ENCODE measurements at regions not wholly inside any gene's neighbourhood (a gene's known extent, or its start where the extent isn't known, plus 50 kb on each side); places are given as distances from the start of the nearest gene placed in this dataset.

GRCh38 chr6:77979204-77979603 lies 326.4 kb downstream of the MEI4 start:
- no peak for FAIRE-seq

DNA sequence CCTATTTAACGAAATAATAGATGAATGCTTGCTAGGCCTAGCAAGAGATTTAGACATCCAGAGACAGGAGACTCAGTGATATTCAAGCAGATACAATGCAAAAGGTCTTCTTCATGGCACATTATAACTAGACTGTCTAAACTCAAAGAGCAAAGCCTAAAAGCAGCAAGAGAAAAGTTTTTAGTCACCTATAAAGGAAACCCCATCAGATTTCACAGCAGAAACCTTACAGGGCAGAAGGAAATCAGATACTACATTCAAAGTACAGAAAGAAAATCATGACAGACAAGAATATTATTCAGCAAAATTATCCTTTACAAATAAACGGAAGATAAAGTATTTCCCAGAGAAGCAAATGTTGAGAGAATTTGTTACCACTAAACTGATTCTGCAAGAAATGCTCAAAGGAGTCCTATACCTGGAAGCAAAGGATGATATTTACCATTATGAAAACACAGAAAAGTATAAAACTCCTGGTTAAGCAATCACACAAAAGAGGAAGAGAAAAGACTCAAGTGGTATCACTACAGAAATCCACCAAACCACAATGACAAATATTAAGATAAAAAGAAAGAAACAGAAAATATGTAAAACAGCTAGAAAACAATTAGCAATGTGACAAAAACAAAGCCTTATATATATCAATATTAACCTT lies 333.7 kb downstream of the MEI4 start:
- no peak for FAIRE-seq

DNA sequence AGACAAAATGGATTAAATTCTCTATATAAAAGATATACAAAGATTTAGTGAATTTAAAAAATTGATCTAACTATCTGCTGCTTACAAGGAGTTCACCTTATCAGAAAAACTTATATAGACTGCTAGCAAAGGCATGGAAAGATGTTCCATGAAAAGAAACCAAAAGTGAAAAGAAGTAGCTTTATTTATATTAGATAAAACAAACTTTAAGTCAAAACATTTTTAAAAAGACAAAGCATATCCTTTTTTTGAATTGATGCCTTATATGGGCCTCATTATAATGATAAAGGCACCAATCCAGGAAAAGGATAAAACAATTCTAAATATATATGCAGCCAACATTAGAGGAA lies 334.2 kb downstream of the MEI4 start:
- FAIRE-seq: no peak

GRCh38 chr6:78010130-78010529 lies 357.3 kb downstream of the MEI4 start:
- no peak for FAIRE-seq

DNA sequence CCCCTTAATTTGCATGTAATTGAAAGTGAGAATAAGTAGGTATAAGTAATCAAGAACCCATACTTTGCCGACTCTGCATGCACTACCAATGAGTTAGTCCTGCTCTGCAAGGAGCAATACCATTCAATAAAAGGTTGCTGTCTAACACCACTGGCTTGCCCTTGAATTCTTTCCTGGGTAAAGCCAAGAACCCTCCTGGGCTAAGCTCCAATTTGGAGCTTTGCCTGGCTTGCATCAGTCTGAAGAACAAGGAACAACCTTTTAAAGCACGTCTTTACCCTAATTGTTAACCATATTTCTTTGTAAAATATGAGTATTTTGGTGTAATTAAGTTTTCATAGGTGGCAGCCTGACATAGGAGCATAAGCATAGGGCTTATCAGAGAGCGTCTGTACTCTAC lies 367.7 kb downstream of the MEI4 start:
- no peak for FAIRE-seq

DNA sequence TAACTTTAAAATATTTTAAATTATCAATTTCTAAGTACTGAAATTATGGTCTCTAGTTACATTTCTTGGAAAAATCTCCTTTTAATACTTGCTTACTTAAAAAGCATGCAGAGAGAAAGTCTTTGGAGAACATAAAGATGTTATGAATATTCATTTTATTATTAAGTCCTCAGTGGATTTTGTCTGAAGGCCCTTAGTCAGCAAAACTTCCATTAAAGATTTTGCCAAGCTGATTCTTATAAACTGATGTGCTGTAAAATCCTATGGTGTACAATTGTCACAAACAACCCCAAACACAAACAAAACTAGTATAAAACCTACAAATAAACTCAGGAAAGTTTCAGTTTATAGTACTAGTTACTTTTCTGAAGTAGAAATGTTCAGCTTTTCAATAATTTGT lies 372.7 kb downstream of the MEI4 start:
- no peak for FAIRE-seq

- no peak for FAIRE-seq
These were observed 378.4 kb downstream of the MEI4 start for GRCh38 chr6:78031228-78031627.

DNA sequence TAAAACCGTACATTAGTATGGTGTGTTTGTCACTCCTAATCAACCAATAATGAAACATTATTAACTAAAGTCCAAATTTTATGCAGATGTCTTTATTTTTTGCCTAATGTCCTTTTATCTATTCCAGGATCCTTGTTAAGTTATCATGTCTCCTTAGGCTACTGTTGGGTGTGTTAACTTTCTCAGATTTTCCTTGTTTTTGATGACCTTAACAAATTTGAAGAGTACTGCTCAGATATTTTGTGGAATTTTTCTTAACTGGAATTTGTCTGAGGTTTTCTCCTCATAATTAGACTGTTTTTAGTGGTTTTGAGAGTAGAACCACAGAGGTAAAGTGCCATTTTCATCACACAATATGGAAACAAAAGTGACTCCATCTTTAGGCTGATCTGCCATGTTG lies 406.3 kb downstream of the MEI4 start:
- FAIRE-seq: no peak

DNA sequence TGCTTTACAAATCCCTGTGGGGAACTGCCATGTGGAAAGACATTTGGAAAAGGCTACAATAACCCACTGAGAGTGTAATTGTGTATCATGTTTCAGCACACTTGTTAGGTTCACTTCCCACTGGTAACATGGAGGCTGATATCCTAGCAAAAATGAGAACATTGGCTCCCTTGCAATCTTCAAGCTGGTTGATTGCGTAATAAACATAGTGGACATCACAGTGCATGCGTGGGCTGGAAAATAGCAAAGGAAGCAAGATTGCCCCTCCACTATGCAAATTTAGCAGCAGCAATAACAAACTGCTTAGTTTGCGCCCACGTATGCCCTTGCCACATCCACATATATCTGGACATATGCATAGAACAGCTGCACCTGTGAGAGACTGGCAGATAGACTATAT lies 410.2 kb downstream of the MEI4 start:
- FAIRE-seq: no peak

DNA sequence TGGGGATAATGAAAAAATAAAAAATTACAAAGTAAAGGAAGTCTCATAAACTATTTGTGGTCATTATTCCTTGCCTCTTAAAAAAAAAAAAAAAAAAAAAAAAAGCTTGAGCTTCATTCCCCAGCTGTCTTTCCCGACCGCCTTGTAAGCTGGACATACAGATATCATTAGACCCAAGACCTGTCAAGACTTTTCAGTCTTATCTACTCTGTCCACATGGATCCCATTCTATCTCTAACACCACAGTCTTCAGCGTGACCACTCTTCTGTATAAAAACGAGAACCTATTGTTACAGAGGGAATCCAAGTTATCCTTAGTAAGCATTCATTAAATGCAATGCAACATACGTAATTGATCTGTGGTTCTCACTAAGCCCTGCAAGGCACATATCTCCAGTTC lies 423.5 kb downstream of the MEI4 start:
- FAIRE-seq: no peak

DNA sequence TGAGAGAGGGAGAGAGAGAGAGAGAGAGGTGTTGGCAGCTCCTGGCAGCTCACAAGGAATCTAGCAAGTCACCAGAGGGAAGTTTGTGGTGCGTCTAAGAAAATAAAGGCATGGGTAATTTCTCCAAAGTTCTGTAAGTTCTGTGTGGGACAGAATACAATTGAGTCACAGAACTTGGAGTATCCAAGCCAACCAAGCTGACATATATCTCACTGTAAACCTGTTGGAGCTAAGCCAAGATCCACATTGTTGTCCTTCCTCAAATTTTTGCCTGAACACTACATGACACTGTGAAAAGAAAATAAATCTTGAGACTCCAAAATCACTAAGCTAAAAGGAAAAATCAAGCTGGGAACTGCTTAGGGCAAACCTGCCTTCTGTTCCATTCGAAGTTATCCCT lies 436.7 kb downstream of the MEI4 start:
- FAIRE-seq: no peak

- FAIRE-seq: no peak
These were observed 441.1 kb downstream of the MEI4 start for GRCh38 chr6:78093906-78094305.

DNA sequence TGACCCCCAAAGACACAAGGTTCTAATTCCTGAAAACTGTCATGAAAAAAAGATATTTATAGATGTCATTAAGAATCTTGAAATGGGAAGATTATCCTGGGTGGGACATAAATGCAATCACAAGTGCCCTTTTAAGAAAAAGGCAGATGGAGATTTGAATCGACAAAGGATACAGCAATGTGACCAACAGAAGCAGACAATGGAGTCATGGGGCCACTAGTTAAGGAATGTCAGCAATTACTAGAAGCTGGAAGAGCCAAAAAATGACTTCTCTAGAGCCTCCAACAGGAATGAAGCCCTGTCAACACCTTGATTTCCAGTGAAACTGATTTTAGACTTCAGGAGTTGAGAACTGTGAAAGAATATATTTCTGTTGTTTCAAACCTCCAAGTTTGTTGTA lies 448.5 kb downstream of the MEI4 start:
- no peak for FAIRE-seq

- FAIRE-seq: no peak
These were observed 457.8 kb downstream of the MEI4 start for GRCh38 chr6:78110641-78111040.

GRCh38 chr6:78117966-78118365 lies 465.1 kb downstream of the MEI4 start:
- FAIRE-seq: no peak

DNA sequence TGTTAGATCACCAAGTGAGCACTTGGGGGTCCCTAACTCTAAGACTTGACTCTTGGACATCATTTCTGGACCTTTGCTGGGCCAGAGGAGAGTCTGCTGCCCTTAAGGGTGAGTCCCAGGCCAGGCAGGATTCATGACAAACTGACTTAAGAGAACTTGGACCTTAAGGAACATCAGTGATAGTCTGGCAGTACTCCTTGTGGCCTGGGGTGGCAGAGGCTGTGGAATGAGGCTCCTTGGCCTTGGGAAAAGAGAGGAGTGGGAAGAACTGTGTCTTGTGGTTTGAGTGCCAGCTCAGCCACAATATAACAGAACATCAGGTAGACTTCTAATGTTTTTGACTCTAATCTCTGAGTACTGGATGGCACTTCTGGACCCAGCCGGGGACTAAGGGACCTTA lies 478.7 kb downstream of the MEI4 start:
- FAIRE-seq: no peak

DNA sequence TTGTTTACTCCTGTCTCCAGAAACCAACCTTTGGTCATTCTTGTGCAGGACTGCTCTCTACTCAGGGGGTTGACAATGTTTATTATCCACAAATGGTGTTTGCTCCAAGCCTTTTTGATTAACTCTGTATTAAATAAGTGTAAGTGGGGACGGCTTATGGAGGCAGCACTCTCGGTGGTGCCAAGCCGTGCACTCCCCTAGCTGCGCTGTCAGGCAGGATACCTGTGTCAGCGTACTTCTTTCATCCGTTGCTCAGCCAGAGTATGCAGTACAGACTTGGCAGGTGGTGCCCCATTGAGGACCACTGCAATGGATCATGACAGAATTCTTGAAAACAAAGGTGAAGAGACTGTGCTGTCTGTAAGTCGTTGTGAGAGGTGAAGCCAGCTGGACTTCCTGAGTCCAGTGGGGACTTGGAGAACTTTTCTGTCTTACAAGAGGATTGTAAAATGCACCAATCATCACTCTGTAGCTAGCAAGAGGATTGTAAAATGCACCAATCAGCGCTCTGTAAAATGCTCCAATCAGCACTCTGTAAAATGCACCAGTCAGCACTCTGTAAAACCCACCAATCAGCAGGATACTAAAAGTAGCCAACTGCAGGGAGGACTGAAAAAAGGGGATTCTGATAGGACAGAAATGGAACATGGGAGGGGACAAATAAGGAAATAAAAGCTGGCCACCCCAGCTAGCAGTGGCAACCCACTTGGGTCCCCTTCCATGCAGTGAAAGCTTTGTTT lies 480.0 kb downstream of the MEI4 start:
- no peak for FAIRE-seq

DNA sequence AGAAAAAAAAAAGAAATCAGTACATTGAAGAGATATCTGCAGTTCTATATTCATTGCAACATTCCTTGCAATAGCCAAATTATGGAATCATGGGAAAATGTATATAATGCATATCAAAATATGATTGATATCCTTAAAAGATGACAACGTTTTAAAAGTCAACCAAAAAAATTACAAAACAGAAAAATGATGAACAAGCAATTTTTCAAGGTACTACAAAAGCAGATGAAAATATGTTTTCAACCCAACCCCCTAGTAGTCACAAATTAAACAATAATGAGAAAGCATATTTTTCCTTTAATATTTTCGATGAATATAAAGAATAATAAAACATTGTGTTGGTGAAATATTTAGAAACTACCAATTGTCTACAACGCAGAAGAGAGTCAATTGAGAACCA lies 497.6 kb downstream of the MEI4 start:
- no peak for FAIRE-seq

GRCh38 chr6:78153976-78154375 lies 501.1 kb downstream of the MEI4 start:
- FAIRE-seq: no peak

GRCh38 chr6:78157606-78158005 lies 504.8 kb downstream of the MEI4 start:
- FAIRE-seq: no peak

- no peak for FAIRE-seq
These were observed 536.1 kb downstream of the MEI4 start for GRCh38 chr6:78188891-78189290.

- FAIRE-seq: no peak
These were observed 539.2 kb downstream of the MEI4 start for GRCh38 chr6:78192057-78192456.

DNA sequence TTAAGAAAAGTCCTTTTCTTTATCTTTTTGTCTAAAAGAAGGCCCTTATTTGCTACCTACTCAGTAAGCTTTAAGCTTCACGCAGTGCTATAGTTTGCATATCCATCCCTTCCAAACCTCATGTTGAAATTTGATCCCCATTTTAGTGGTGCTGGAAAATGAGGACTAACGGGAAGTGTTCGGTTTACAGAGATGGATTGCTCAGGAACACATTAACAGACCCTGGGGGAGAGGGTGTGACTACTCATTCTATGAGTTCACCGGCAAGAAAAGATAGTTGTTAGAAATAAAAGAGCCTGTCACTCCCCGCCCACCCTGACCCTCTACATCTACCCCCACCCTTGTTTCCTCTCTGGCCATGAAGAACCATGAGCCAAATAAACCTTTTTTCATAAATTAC lies 546.2 kb downstream of the MEI4 start:
- no peak for FAIRE-seq

DNA sequence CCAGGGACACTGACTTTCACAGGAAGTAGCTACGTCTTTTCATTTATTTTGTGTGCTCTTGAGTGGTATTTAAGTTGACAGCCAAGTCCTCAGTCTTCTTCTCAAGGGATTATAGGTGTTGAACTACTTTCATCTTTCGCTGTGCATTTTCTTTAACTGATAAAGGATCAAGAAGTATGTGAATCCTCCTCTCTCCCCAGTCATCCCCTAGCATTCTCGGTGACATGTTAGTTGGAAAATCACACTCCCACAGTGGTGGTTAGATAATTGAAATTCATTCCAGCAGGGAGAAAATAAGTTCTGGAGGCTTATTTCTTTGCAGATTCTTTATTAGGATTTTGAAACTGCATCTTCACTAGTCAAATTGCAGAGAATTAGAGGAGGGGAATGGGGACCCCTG lies 569.4 kb downstream of the MEI4 start:
- no peak for FAIRE-seq

DNA sequence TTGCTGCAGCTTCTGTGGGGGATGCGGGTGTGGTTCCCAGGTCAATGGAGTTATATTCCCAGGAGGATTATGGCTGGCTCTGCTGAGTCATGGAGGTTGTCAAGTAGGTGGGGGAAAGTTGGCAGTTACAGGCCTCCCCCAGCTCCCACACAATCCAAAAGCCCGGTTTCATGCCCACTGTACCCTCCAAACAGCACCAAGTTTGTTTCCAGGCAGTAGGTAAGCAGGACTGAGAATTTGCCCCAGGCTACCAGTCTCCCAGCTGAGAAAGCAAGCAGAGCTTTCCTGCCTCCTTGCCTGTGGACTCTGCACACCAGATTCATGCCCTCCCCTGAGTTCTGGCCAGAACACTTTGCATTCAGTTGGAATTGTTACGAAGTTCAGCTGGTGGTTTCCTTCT lies 578.2 kb downstream of the MEI4 start:
- no peak for FAIRE-seq
